ENCODE measurements at regions not wholly inside any gene's neighbourhood (a gene's known extent, or its start where the extent isn't known, plus 50 kb on each side); places are given as distances from the start of the nearest gene placed in this dataset.
"Not testable (repeated sequence)": the region's sequence is repeated elsewhere in the genome, so short reads cannot be mapped to it uniquely, and the experiment has no call there.

GRCh38 chr4:10275696-10276095 lies 159.1 kb upstream of the WDR1 start:
- DNase-seq: no peak

- no peak for DNase-seq
These were observed 156.4 kb upstream of the WDR1 start for GRCh38 chr4:10273030-10273429.

GRCh38 chr4:10272511-10272910 lies 155.9 kb upstream of the WDR1 start:
- DNase-seq: no peak

- DNase-seq: no peak
These were observed 150.5 kb upstream of the WDR1 start for GRCh38 chr4:10267066-10267465.

GRCh38 chr4:10260777-10261176 lies 144.2 kb upstream of the WDR1 start:
- no peak for DNase-seq

GRCh38 chr4:10259976-10260375 lies 143.4 kb upstream of the WDR1 start:
- no peak for DNase-seq

GRCh38 chr4:10256203-10256602 lies 139.6 kb upstream of the WDR1 start:
- no peak for DNase-seq

- DNase-seq: no peak
These were observed 137.2 kb upstream of the WDR1 start for GRCh38 chr4:10253765-10254164.

- DNase-seq: no peak
These were observed 129.2 kb upstream of the WDR1 start for GRCh38 chr4:10245751-10246150.

GRCh38 chr4:10243856-10244255 lies 127.3 kb upstream of the WDR1 start:
- no peak for DNase-seq

- DNase-seq: no peak
These were observed 124.1 kb upstream of the WDR1 start for GRCh38 chr4:10240691-10241090.

- DNase-seq: no peak
These were observed 123.5 kb upstream of the WDR1 start for GRCh38 chr4:10239982-10240654.

GRCh38 chr4:10237131-10237530 lies 120.5 kb upstream of the WDR1 start:
- no peak for DNase-seq

- DNase-seq: no peak
These were observed 115.5 kb upstream of the WDR1 start for GRCh38 chr4:10232114-10232513.

- no peak for DNase-seq
These were observed 110.2 kb upstream of the WDR1 start for GRCh38 chr4:10226756-10227155.

- DNase-seq: no peak
These were observed 108.5 kb upstream of the WDR1 start for GRCh38 chr4:10225096-10225495.

- DNase-seq: no peak
These were observed 107.2 kb upstream of the WDR1 start for GRCh38 chr4:10223782-10224181.

- DNase-seq: not testable (repeated sequence)
These were observed 96.9 kb upstream of the WDR1 start for GRCh38 chr4:10213481-10213880.

- DNase-seq: no peak
These were observed 96.3 kb upstream of the WDR1 start for GRCh38 chr4:10212901-10213300.

GRCh38 chr4:10212400-10212799 lies 95.8 kb upstream of the WDR1 start:
- DNase-seq: no peak

- no peak for DNase-seq
These were observed 90.5 kb upstream of the WDR1 start for GRCh38 chr4:10207116-10207515.

GRCh38 chr4:10205223-10205622 lies 88.6 kb upstream of the WDR1 start:
- no peak for DNase-seq

GRCh38 chr4:10204401-10205058 lies 87.9 kb upstream of the WDR1 start:
- no peak for DNase-seq

- no peak for DNase-seq
These were observed 87.3 kb upstream of the WDR1 start for GRCh38 chr4:10203851-10204250.
